ENCODE measurements at regions not wholly inside any gene's neighbourhood (a gene's known extent, or its start where the extent isn't known, plus 50 kb on each side); places are given as distances from the start of the nearest gene placed in this dataset.

DNA sequence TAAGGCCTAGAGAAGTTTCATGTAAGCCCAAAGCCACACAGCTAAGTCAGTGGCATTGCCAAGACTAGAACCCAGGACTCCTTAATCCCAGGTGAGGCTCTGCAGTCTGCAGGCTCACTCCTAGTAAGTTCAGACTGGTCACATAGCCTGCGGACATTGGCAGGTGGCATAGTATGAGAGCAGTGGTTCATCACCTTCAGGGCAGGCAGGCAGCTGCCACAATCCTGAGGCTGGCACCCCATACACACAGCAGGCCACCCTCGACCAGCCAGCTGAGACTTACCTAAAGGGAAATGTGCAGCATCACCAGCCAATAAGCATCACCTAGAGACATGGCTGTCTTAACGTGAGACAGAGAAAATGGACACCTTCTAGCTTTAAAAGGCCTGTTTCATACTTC, 231.6 kb upstream of the UBASH3B start:
- TF ChIP-seq ARNTL (CRISPR knock-in tag; IDR thresholded peaks at IDR 0.05; ENCODE audit: borderline replicate concordance, low read depth) (no peak), ZFP3 (CRISPR knock-in tag; IDR thresholded peaks at IDR 0.05) (no peak), ISL1 (CRISPR knock-in tag; IDR thresholded peaks at IDR 0.05) (no peak), ZFP30 (CRISPR knock-in tag; IDR thresholded peaks at IDR 0.05) (no peak), RARB (CRISPR knock-in tag; IDR thresholded peaks at IDR 0.05) (no peak), ZNF8 (CRISPR knock-in tag; IDR thresholded peaks at IDR 0.05) (no peak), SNAI2 (CRISPR knock-in tag; IDR thresholded peaks at IDR 0.05) (no peak)
- TF ChIP-seq, protein P1, sequence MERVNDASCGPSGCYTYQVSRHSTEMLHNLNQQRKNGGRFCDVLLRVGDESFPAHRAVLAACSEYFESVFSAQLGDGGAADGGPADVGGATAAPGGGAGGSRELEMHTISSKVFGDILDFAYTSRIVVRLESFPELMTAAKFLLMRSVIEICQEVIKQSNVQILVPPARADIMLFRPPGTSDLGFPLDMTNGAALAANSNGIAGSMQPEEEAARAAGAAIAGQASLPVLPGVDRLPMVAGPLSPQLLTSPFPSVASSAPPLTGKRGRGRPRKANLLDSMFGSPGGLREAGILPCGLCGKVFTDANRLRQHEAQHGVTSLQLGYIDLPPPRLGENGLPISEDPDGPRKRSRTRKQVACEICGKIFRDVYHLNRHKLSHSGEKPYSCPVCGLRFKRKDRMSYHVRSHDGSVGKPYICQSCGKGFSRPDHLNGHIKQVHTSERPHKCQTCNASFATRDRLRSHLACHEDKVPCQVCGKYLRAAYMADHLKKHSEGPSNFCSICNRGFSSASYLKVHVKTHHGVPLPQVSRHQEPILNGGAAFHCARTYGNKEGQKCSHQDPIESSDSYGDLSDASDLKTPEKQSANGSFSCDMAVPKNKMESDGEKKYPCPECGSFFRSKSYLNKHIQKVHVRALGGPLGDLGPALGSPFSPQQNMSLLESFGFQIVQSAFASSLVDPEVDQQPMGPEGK (CRISPR knock-in tag; IDR thresholded peaks at IDR 0.05; ENCODE audit: borderline replicate concordance), result no peak
- TF ChIP-seq, protein P2, sequence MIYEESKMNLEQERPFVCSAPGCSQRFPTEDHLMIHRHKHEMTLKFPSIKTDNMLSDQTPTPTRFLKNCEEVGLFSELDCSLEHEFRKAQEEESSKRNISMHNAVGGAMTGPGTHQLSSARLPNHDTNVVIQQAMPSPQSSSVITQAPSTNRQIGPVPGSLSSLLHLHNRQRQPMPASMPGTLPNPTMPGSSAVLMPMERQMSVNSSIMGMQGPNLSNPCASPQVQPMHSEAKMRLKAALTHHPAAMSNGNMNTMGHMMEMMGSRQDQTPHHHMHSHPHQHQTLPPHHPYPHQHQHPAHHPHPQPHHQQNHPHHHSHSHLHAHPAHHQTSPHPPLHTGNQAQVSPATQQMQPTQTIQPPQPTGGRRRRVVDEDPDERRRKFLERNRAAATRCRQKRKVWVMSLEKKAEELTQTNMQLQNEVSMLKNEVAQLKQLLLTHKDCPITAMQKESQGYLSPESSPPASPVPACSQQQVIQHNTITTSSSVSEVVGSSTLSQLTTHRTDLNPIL (CRISPR knock-in tag; IDR thresholded peaks at IDR 0.05; ENCODE audit: low read depth), result no peak
- TF ChIP-seq, protein P3, sequence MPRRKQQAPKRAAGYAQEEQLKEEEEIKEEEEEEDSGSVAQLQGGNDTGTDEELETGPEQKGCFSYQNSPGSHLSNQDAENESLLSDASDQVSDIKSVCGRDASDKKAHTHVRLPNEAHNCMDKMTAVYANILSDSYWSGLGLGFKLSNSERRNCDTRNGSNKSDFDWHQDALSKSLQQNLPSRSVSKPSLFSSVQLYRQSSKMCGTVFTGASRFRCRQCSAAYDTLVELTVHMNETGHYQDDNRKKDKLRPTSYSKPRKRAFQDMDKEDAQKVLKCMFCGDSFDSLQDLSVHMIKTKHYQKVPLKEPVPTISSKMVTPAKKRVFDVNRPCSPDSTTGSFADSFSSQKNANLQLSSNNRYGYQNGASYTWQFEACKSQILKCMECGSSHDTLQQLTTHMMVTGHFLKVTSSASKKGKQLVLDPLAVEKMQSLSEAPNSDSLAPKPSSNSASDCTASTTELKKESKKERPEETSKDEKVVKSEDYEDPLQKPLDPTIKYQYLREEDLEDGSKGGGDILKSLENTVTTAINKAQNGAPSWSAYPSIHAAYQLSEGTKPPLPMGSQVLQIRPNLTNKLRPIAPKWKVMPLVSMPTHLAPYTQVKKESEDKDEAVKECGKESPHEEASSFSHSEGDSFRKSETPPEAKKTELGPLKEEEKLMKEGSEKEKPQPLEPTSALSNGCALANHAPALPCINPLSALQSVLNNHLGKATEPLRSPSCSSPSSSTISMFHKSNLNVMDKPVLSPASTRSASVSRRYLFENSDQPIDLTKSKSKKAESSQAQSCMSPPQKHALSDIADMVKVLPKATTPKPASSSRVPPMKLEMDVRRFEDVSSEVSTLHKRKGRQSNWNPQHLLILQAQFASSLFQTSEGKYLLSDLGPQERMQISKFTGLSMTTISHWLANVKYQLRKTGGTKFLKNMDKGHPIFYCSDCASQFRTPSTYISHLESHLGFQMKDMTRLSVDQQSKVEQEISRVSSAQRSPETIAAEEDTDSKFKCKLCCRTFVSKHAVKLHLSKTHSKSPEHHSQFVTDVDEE (CRISPR knock-in tag; IDR thresholded peaks at IDR 0.05), result no peak
- TF ChIP-seq, protein P4, sequence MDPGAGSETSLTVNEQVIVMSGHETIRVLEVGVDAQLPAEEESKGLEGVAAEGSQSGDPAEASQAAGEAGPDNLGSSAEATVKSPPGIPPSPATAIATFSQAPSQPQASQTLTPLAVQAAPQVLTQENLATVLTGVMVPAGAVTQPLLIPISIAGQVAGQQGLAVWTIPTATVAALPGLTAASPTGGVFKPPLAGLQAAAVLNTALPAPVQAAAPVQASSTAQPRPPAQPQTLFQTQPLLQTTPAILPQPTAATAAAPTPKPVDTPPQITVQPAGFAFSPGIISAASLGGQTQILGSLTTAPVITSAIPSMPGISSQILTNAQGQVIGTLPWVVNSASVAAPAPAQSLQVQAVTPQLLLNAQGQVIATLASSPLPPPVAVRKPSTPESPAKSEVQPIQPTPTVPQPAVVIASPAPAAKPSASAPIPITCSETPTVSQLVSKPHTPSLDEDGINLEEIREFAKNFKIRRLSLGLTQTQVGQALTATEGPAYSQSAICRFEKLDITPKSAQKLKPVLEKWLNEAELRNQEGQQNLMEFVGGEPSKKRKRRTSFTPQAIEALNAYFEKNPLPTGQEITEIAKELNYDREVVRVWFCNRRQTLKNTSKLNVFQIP (CRISPR knock-in tag; IDR thresholded peaks at IDR 0.05; ENCODE audit: borderline replicate concordance, low read depth), result no peak

Data from SK-N-SH treated with all-trans-retinoic acid at 6 μM for 48 hours (cell line).